Transverse colon (tissue), 3 donors: ENCODE measurements at regions not wholly inside any gene's neighbourhood (a gene's known extent, or its start where the extent isn't known, plus 50 kb on each side); places are given as distances from the start of the nearest gene placed in this dataset.
"Not testable (repeated sequence)": the region's sequence is repeated elsewhere in the genome, so short reads cannot be mapped to it uniquely, and the experiment has no call there.

Experiments
- EP300 ChIP-seq: sonication (generic); formaldehyde crosslinking; IDR thresholded peaks from one replicate; pipeline ENCODE4 v1.6.1; 2017; ENCODE audit warnings: antibody characterized with exemption, low read depth
- TF ChIP-seq, protein P1 (sequence below), 5 experiments: fragments of 200-600 bp in 3 of 5; fragments of 450-650 bp in 2 of 5; sonication (generic) in 3 of 5; IDR thresholded peaks; 1 replicate in 2 of 5; 2 replicates in 3 of 5; pipeline ENCODE4 v1.5.1; 2016 to 2017; ENCODE audit warnings: antibody characterized with exemption in 5 of 5, inconsistent platforms in 3 of 5, mild to moderate bottlenecking in 2 of 5, moderate library complexity in 1 of 5

DNA sequence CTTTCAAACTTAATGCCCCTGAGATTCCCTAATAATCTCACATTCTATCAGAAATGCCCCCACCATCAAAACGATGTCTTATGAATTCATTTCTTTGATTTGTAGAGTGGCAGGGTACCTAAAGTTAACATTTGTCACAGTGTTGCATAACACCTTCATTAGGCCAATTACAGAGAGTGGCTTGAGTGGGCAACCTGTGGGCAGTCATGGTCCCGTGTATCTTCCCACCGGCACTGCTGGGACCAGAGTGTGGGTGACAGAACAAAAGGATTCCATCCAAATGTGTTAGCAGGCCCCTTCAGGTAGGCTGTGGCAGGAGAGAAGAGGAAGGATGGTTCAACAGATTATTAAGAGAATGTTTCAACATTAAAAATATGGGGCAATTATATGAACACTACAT lies 788.8 kb upstream of the TPTE start:
- TF ChIP-seq, protein P1, sequence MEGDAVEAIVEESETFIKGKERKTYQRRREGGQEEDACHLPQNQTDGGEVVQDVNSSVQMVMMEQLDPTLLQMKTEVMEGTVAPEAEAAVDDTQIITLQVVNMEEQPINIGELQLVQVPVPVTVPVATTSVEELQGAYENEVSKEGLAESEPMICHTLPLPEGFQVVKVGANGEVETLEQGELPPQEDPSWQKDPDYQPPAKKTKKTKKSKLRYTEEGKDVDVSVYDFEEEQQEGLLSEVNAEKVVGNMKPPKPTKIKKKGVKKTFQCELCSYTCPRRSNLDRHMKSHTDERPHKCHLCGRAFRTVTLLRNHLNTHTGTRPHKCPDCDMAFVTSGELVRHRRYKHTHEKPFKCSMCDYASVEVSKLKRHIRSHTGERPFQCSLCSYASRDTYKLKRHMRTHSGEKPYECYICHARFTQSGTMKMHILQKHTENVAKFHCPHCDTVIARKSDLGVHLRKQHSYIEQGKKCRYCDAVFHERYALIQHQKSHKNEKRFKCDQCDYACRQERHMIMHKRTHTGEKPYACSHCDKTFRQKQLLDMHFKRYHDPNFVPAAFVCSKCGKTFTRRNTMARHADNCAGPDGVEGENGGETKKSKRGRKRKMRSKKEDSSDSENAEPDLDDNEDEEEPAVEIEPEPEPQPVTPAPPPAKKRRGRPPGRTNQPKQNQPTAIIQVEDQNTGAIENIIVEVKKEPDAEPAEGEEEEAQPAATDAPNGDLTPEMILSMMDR (IDR thresholded peaks at IDR 0.05) = not testable (repeated sequence)
- not testable (repeated sequence) for TF ChIP-seq EP300
